Karpas-422 (cell line): ENCODE measurements at regions not wholly inside any gene's neighbourhood (a gene's known extent, or its start where the extent isn't known, plus 50 kb on each side); places are given as distances from the start of the nearest gene placed in this dataset.

ENCODE experiments used
- DNase-seq: peaks from one replicate; pipeline ENCODE4 v3.0.0-alpha.2; 2015
- H2AFZ ChIP-seq: fragments of 200-600 bp; sonication (generic); 2 replicates; pipeline ENCODE4 v1.6.1; 2014; ENCODE audit warnings: antibody characterized with exemption, low read length, mixed read lengths
- H3K27ac ChIP-seq: fragments of 200-600 bp; sonication (generic); 2 replicates; pipeline ENCODE4 v1.5.1; 2014; ENCODE audit warnings: mild to moderate bottlenecking, low read length, moderate library complexity
- H3K27me3 ChIP-seq: fragments of 200-600 bp; sonication (generic); 2 replicates; pipeline ENCODE4 v1.6.1; 2014; ENCODE audit warnings: low read length, mixed read lengths
- H3K36me3 ChIP-seq: fragments of 200-600 bp; sonication (generic); 2 replicates; pipeline ENCODE4 v1.6.1; 2014; ENCODE audit warnings: low read length, mixed read lengths; ENCODE audit not compliant: insufficient read depth
- H3K4me1 ChIP-seq: fragments of 200-600 bp; sonication (generic); 2 replicates; pipeline ENCODE4 v1.6.1; 2014; ENCODE audit warnings: mild to moderate bottlenecking, low read length, mixed read lengths
- H3K4me2 ChIP-seq: fragments of 200-600 bp; sonication (generic); 2 replicates; pipeline ENCODE4 v1.6.1; 2014; ENCODE audit warnings: low read length, low read depth, mild to moderate bottlenecking; ENCODE audit not compliant: poor library complexity, severe bottlenecking
- H3K4me3 ChIP-seq: fragments of 200-600 bp; sonication (generic); 2 replicates; pipeline ENCODE4 v1.5.1; 2014; ENCODE audit warnings: mild to moderate bottlenecking, antibody characterized with exemption, low read length, mixed read lengths
- H3K79me2 ChIP-seq: fragments of 200-600 bp; sonication (generic); 2 replicates; pipeline ENCODE4 v1.6.1; 2014; ENCODE audit warnings: mild to moderate bottlenecking, low read length, mixed read lengths
- H3K9ac ChIP-seq: fragments of 200-600 bp; sonication (generic); 2 replicates; pipeline ENCODE4 v1.6.0; 2014; ENCODE audit warnings: low read length
- H3K9me2 ChIP-seq: fragments of 200-600 bp; sonication (generic), shearing (Covaris generic); replicated peaks from 2 replicates; pipeline ENCODE4 v1.6.0; 2014; ENCODE audit warnings: mild to moderate bottlenecking, low read length, moderate library complexity; ENCODE audit not compliant: insufficient read depth
- H3K9me3 ChIP-seq: fragments of 300-700, 200-600 bp; sonication (generic); 2 replicates; pipeline ENCODE4 v1.6.1; 2014; ENCODE audit warnings: low read length, mixed read lengths
- H4K20me1 ChIP-seq: fragments of 200-600 bp; sonication (generic); 2 replicates; pipeline ENCODE4 v1.6.1; 2014; ENCODE audit warnings: mild to moderate bottlenecking, antibody characterized with exemption, low read length, low read depth; ENCODE audit not compliant: insufficient read depth

- H3K27me3 ChIP-seq = no peaks in the 10 kb centered on the region
- H3K36me3 ChIP-seq = no peaks in the 10 kb centered on the region
- peaks cover 18% of the 10 kb centered on the region for H3K9me3 ChIP-seq
- H2AFZ ChIP-seq = no peak overlapping the region
- no peaks in the 10 kb centered on the region for H4K20me1 ChIP-seq
- H3K4me2 ChIP-seq = no peak overlapping the region
- no peak overlapping the region for H3K27ac ChIP-seq
- H3K9ac ChIP-seq = no peak overlapping the region
- H3K79me2 ChIP-seq = no peaks in the 10 kb centered on the region
- H3K9me2 ChIP-seq = no peaks in the 10 kb centered on the region
- no peaks in the 10 kb centered on the region for H3K4me1 ChIP-seq
- H3K4me3 ChIP-seq = no peak overlapping the region
- DNase-seq = no peak
Observed at GRCh38 chr6:78150425-78150824, 497.6 kb downstream of the MEI4 start.

GRCh38 chr6:78153976-78154375 is 501.1 kb downstream of the MEI4 start:
- Histone ChIP-seq H3K9me2 (no peaks in the 10 kb centered on the region), H3K9ac (no peak overlapping the region), H3K4me2 (no peak overlapping the region), H2AFZ (no peak overlapping the region), H4K20me1 (no peaks in the 10 kb centered on the region), H3K9me3 (peaks cover 21% of the 10 kb centered on the region), H3K4me3 (no peak overlapping the region), H3K27me3 (no peaks in the 10 kb centered on the region), H3K4me1 (no peaks in the 10 kb centered on the region), H3K79me2 (no peaks in the 10 kb centered on the region), H3K36me3 (no peaks in the 10 kb centered on the region), H3K27ac (no peak overlapping the region)
- no peak for DNase-seq

DNA sequence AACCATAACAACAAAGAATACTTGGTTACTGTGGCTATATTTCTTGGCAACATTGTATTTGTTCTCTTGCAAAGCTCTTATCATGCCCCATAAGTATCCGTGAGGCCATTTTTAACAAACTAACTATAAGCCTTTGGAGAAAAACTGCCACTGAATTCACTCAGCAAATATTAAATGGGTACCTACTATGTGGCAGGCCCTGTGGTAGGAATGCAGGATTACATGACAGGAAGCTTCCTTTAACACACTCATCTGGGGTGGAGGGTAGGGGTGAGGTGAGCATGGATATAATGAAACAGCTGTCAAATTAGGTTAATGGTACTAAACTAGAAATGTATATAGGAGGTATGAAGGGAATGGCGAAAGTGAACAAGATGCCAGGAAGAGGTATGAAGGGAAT is 504.8 kb downstream of the MEI4 start:
- no peaks in the 10 kb centered on the region for H3K4me1 ChIP-seq
- H3K9ac ChIP-seq = no peak overlapping the region
- no peak for DNase-seq
- no peaks in the 10 kb centered on the region for H4K20me1 ChIP-seq
- no peaks in the 10 kb centered on the region for H3K36me3 ChIP-seq
- H3K27ac ChIP-seq = no peak overlapping the region
- H3K9me2 ChIP-seq = no peaks in the 10 kb centered on the region
- no peaks in the 10 kb centered on the region for H3K79me2 ChIP-seq
- H3K4me3 ChIP-seq = no peak overlapping the region
- peaks cover 22% of the 10 kb centered on the region for H3K9me3 ChIP-seq
- no peak overlapping the region for H2AFZ ChIP-seq
- no peak overlapping the region for H3K4me2 ChIP-seq
- no peaks in the 10 kb centered on the region for H3K27me3 ChIP-seq

GRCh38 chr6:78188891-78189290 is 536.1 kb downstream of the MEI4 start:
- Histone ChIP-seq H3K79me2 (no peaks in the 10 kb centered on the region), H3K4me2 (no peak overlapping the region), H3K4me1 (no peaks in the 10 kb centered on the region), H3K9ac (no peak overlapping the region), H3K27me3 (no peaks in the 10 kb centered on the region), H3K36me3 (no peaks in the 10 kb centered on the region), H3K27ac (no peak overlapping the region), H3K9me2 (no peaks in the 10 kb centered on the region), H3K4me3 (no peak overlapping the region), H2AFZ (no peak overlapping the region), H4K20me1 (no peaks in the 10 kb centered on the region), H3K9me3 (peaks cover 9% of the 10 kb centered on the region)
- no peak for DNase-seq

GRCh38 chr6:78192057-78192456 is 539.2 kb downstream of the MEI4 start:
- no peaks in the 10 kb centered on the region for H3K36me3 ChIP-seq
- no peaks in the 10 kb centered on the region for H3K4me1 ChIP-seq

GRCh38 chr6:78199044-78199443 is 546.2 kb downstream of the MEI4 start:
- Histone ChIP-seq H3K79me2 (no peaks in the 10 kb centered on the region), H3K9me2 (no peaks in the 10 kb centered on the region), H3K9ac (no peak overlapping the region), H3K9me3 (0 out of 2 replicates have a peak, but pooled peaks cover 3% of the 10 kb centered on the region), H4K20me1 (no peaks in the 10 kb centered on the region), H3K4me2 (no peak overlapping the region), H3K27ac (no peak overlapping the region), H3K36me3 (no peaks in the 10 kb centered on the region), H3K4me1 (no peaks in the 10 kb centered on the region), H2AFZ (no peak overlapping the region), H3K27me3 (no peaks in the 10 kb centered on the region), H3K4me3 (no peak overlapping the region)
- no peak for DNase-seq

More at GRCh38 chr6:78192057-78192456, 539.2 kb downstream of the MEI4 start:
- no peak overlapping the region for H3K4me2 ChIP-seq
- no peak overlapping the region for H3K4me3 ChIP-seq
- H3K9me2 ChIP-seq = no peaks in the 10 kb centered on the region
- H3K27me3 ChIP-seq = no peaks in the 10 kb centered on the region
- no peaks in the 10 kb centered on the region for H3K79me2 ChIP-seq
- no peaks in the 10 kb centered on the region for H4K20me1 ChIP-seq
- H3K27ac ChIP-seq = no peak overlapping the region
- H2AFZ ChIP-seq = no peak overlapping the region
- peaks cover 3% of the 10 kb centered on the region; the same call in 1 of the 2 replicates for H3K9me3 ChIP-seq
- no peak overlapping the region for H3K9ac ChIP-seq
- no peak for DNase-seq

GRCh38 chr6:78222226-78222625 is 569.4 kb downstream of the MEI4 start:
- no peaks in the 10 kb centered on the region for H4K20me1 ChIP-seq
- no peaks in the 10 kb centered on the region for H3K9me2 ChIP-seq
- H3K27me3 ChIP-seq = no peaks in the 10 kb centered on the region
- H3K27ac ChIP-seq = no peak overlapping the region
- no peak for DNase-seq
- no peak overlapping the region for H2AFZ ChIP-seq
- no peaks in the 10 kb centered on the region for H3K36me3 ChIP-seq
- H3K9me3 ChIP-seq = peaks cover 17% of the 10 kb centered on the region
- no peak overlapping the region for H3K9ac ChIP-seq
- H3K4me2 ChIP-seq = no peak overlapping the region
- H3K4me1 ChIP-seq = no peaks in the 10 kb centered on the region
- no peaks in the 10 kb centered on the region for H3K79me2 ChIP-seq
- H3K4me3 ChIP-seq = no peak overlapping the region

DNA sequence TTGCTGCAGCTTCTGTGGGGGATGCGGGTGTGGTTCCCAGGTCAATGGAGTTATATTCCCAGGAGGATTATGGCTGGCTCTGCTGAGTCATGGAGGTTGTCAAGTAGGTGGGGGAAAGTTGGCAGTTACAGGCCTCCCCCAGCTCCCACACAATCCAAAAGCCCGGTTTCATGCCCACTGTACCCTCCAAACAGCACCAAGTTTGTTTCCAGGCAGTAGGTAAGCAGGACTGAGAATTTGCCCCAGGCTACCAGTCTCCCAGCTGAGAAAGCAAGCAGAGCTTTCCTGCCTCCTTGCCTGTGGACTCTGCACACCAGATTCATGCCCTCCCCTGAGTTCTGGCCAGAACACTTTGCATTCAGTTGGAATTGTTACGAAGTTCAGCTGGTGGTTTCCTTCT is 578.2 kb downstream of the MEI4 start:
- Histone ChIP-seq H3K27ac (no peak overlapping the region), H3K36me3 (no peaks in the 10 kb centered on the region), H4K20me1 (no peaks in the 10 kb centered on the region), H3K9ac (no peak overlapping the region), H3K4me1 (no peaks in the 10 kb centered on the region), H3K4me2 (no peak overlapping the region), H3K4me3 (no peak overlapping the region), H3K9me2 (no peaks in the 10 kb centered on the region), H3K79me2 (no peaks in the 10 kb centered on the region), H3K9me3 (peaks cover 5% of the 10 kb centered on the region; the same call in 1 of the 2 replicates), H2AFZ (no peak overlapping the region), H3K27me3 (no peaks in the 10 kb centered on the region)
- DNase-seq = no peak

DNA sequence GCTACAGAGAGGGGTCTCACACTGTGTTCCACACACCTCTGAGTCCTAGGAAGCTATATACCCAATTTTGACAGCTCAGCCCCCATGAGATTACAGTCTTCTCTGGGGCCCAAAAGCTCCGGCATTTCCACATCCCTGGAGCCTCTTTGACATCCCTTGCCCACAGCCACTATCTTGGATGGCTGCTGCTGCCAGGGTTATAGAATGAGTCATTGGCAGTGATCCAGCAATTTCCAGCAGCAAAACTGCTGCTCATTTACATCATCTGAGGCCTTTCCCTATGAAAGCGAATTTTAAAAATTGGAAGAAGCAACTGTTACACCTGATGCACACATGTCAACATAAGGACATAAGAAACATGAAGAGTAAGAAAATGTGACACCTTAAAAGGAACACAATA is 590.7 kb downstream of the MEI4 start:
- Histone ChIP-seq H3K4me2 (no peak overlapping the region), H4K20me1 (no peaks in the 10 kb centered on the region), H3K36me3 (no peaks in the 10 kb centered on the region), H3K27ac (no peak overlapping the region), H3K4me1 (no peaks in the 10 kb centered on the region), H2AFZ (no peak overlapping the region), H3K79me2 (no peaks in the 10 kb centered on the region), H3K4me3 (no peak overlapping the region), H3K9me3 (peaks cover 22% of the 10 kb centered on the region), H3K9me2 (no peaks in the 10 kb centered on the region), H3K9ac (no peak overlapping the region), H3K27me3 (no peaks in the 10 kb centered on the region)
- DNase-seq = no peak
